ENCODE measurements at regions not wholly inside any gene's neighbourhood (a gene's known extent, or its start where the extent isn't known, plus 50 kb on each side); places are given as distances from the start of the nearest gene placed in this dataset.

GRCh38 chr12:90086281-90086680, 377.6 kb upstream of the ATP2B1 start:
- in situ Hi-C loops (cut with MboI; ENCODE audit: low pct_ligation_motif_present in 1 of 4, low pct_unique_long_range_greater_than_20kb in 1 of 4, low sequenced_read_pairs in 3 of 4) (no loop called here), intact Hi-C loops (cut with DNase I; ENCODE audit: low total_unique reads) (no loop called here)
- Histone ChIP-seq H3K4me3 (no peak overlapping the region), H3K27me3 (no peaks in the 10 kb centered on the region), H3K27ac (no peak overlapping the region), H3K9me3 (no peaks in the 10 kb centered on the region), H3K36me3 (no peaks in the 10 kb centered on the region), H3K4me1 (peaks cover 0 to 6% (median 0%) of the 10 kb centered on the region in 4 donors)
- TF ChIP-seq CTCF (IDR thresholded peaks at IDR 0.05) (no peak), POLR2A (IDR thresholded peaks at IDR 0.05) (no peak), POLR2AphosphoS5 (IDR thresholded peaks at IDR 0.05) (no peak), EP300 (IDR thresholded peaks at IDR 0.05; ENCODE audit: low read depth) (no peak)
- no peak for DNase-seq
- WGBS, 2 donors (ENCODE audit: low coverage in 1 of 2), result 83 to 92% methylated on average over 1 of the region's 1 CpG

- WGBS, 2 donors (ENCODE audit: low coverage in 1 of 2), result 65 to 79% methylated on average over 3 of the region's 3 CpGs
- H3K9me3 ChIP-seq, result no peaks in the 10 kb centered on the region
- intact Hi-C loops (cut with DNase I; ENCODE audit: low total_unique reads), result no loop called here
- no peaks in the 10 kb centered on the region for H3K36me3 ChIP-seq
- no peaks in the 10 kb centered on the region for H3K27me3 ChIP-seq
- in situ Hi-C loops (cut with MboI; ENCODE audit: low pct_ligation_motif_present in 1 of 4, low pct_unique_long_range_greater_than_20kb in 1 of 4, low sequenced_read_pairs in 3 of 4), result no loop called here
- TF ChIP-seq POLR2A (IDR thresholded peaks at IDR 0.05) (no peak), CTCF (IDR thresholded peaks at IDR 0.05) (no peak), EP300 (IDR thresholded peaks at IDR 0.05; ENCODE audit: low read depth) (no peak), POLR2AphosphoS5 (IDR thresholded peaks at IDR 0.05) (no peak)
- H3K27ac ChIP-seq, result no peak overlapping the region
- H3K4me3 ChIP-seq, result no peak overlapping the region
- no peak for DNase-seq
- peaks cover 0 to under 1% (median 0%) of the 10 kb centered on the region in 4 donors for H3K4me1 ChIP-seq
Observed at GRCh38 chr12:90085494-90086274, 377.0 kb upstream of the ATP2B1 start.

- Histone ChIP-seq H3K4me3 (no peak overlapping the region), H3K4me1 (no peaks in the 10 kb centered on the region), H3K9me3 (no peaks in the 10 kb centered on the region), H3K36me3 (no peaks in the 10 kb centered on the region), H3K27me3 (no peaks in the 10 kb centered on the region), H3K27ac (no peak overlapping the region)
- intact Hi-C loops (cut with DNase I; ENCODE audit: low total_unique reads), result no loop called here
- TF ChIP-seq CTCF (IDR thresholded peaks at IDR 0.05), result no peak
- TF ChIP-seq EP300 (IDR thresholded peaks at IDR 0.05; ENCODE audit: low read depth), result no peak
- no peak for TF ChIP-seq POLR2AphosphoS5 (IDR thresholded peaks at IDR 0.05)
- TF ChIP-seq POLR2A (IDR thresholded peaks at IDR 0.05), result no peak
- in situ Hi-C loops (cut with MboI; ENCODE audit: low pct_ligation_motif_present in 1 of 4, low pct_unique_long_range_greater_than_20kb in 1 of 4, low sequenced_read_pairs in 3 of 4), result no loop called here
- WGBS, 2 donors (ENCODE audit: low coverage in 1 of 2), result 92 to 94% methylated on average over 2 of the region's 2 CpGs
- DNase-seq, result no peak
Observed at GRCh38 chr12:90084018-90084417, 375.4 kb upstream of the ATP2B1 start.

- TF ChIP-seq CTCF (IDR thresholded peaks at IDR 0.05), result no peak
- no peak for TF ChIP-seq EP300 (IDR thresholded peaks at IDR 0.05; ENCODE audit: low read depth)
- no peak for TF ChIP-seq POLR2AphosphoS5 (IDR thresholded peaks at IDR 0.05)
- no peak for TF ChIP-seq POLR2A (IDR thresholded peaks at IDR 0.05)
- no peaks in the 10 kb centered on the region for H3K36me3 ChIP-seq
- in situ Hi-C loops (cut with MboI; ENCODE audit: low pct_ligation_motif_present in 1 of 4, low pct_unique_long_range_greater_than_20kb in 1 of 4, low sequenced_read_pairs in 3 of 4), result no loop called here
- intact Hi-C loops (cut with DNase I; ENCODE audit: low total_unique reads), result no loop called here
- H3K27me3 ChIP-seq, result no peaks in the 10 kb centered on the region
- 38 to 56% methylated on average over 1 of the region's 1 CpG for WGBS, 2 donors (ENCODE audit: low coverage in 1 of 2)
- H3K27ac ChIP-seq, result no peak overlapping the region
- no peak for DNase-seq
- H3K9me3 ChIP-seq, result no peaks in the 10 kb centered on the region
- no peaks in the 10 kb centered on the region for H3K4me1 ChIP-seq
- H3K4me3 ChIP-seq, result no peak overlapping the region
Observed at GRCh38 chr12:90080616-90081015, 372.0 kb upstream of the ATP2B1 start.

Data from transverse colon (tissue), 4 donors.